ENCODE measurements at regions not wholly inside any gene's neighbourhood (a gene's known extent, or its start where the extent isn't known, plus 50 kb on each side); places are given as distances from the start of the nearest gene placed in this dataset.

GRCh38 chr4:121277194-121278105 lies 103.4 kb downstream of the QRFPR start:
- H3K4me1 ChIP-seq (ENCODE audit: insufficient read depth, low read length) = peaks cover 12% of the 10 kb centered on the region
- DNase-seq (ENCODE audit: low read depth) = no peak

GRCh38 chr4:121273191-121273590 lies 107.6 kb downstream of the QRFPR start:
- no peaks in the 10 kb centered on the region for H4K20me1 ChIP-seq (ENCODE audit: insufficient read depth, low read length)
- no peaks in the 10 kb centered on the region for H3K4me1 ChIP-seq (ENCODE audit: insufficient read depth, low read length)
- FAIRE-seq = no peak
- H2AFZ ChIP-seq (ENCODE audit: low read depth, low read length) = no peak overlapping the region
- H3K4me3 Mint-ChIP-seq (ENCODE audit: unreplicated experiment) = no peak overlapping the region
- no peak for TF ChIP-seq EZH2 (IDR thresholded peaks at IDR 0.05; ENCODE audit: insufficient read depth, low read length)
- TF ChIP-seq CTCF (IDR thresholded peaks at IDR 0.05; ENCODE audit: insufficient read depth, low read depth, low read length) = no peak
- no peak for DNase-seq (ENCODE audit: low read depth)
- no peak overlapping the region for H3K27ac ChIP-seq (ENCODE audit: low read depth, low read length)
- H3K9ac ChIP-seq (ENCODE audit: low read length) = no peak overlapping the region
- no peaks in the 10 kb centered on the region for H3K36me3 Mint-ChIP-seq (ENCODE audit: low read depth, unreplicated experiment)
- H3K27me3 Mint-ChIP-seq (ENCODE audit: low read depth, unreplicated experiment) = no peaks in the 10 kb centered on the region
- no peak overlapping the region for H3K4me2 ChIP-seq (ENCODE audit: low read length)
- H3K9me3 ChIP-seq (ENCODE audit: insufficient read depth, low read depth, low read length) = no peaks in the 10 kb centered on the region
- H3K79me2 ChIP-seq (ENCODE audit: insufficient read depth, low read length) = no peaks in the 10 kb centered on the region
- no peaks in the 10 kb centered on the region for H3K36me3 ChIP-seq (ENCODE audit: insufficient read depth, low read length)
- no peak overlapping the region for H3K4me3 ChIP-seq (ENCODE audit: insufficient read depth, low read depth, low read length)
- H3K9me3 Mint-ChIP-seq (ENCODE audit: unreplicated experiment) = no peaks in the 10 kb centered on the region
- H3K4me1 Mint-ChIP-seq (ENCODE audit: low read depth, unreplicated experiment) = peaks cover 13% of the 10 kb centered on the region
- H3K27ac Mint-ChIP-seq (ENCODE audit: unreplicated experiment) = no peak overlapping the region
- H3K27me3 ChIP-seq (ENCODE audit: insufficient read depth, low read length) = no peaks in the 10 kb centered on the region

More at GRCh38 chr4:121277194-121278105, 103.4 kb downstream of the QRFPR start:
- no peaks in the 10 kb centered on the region for H3K79me2 ChIP-seq (ENCODE audit: insufficient read depth, low read length)
- H2AFZ ChIP-seq (ENCODE audit: low read depth, low read length) = no peak overlapping the region
- no peak for FAIRE-seq
- Mint-ChIP-seq H3K4me1 (ENCODE audit: low read depth, unreplicated experiment) (peaks cover 11% of the 10 kb centered on the region), H3K9me3 (ENCODE audit: unreplicated experiment) (no peaks in the 10 kb centered on the region), H3K27ac (ENCODE audit: unreplicated experiment) (no peak overlapping the region), H3K27me3 (ENCODE audit: low read depth, unreplicated experiment) (no peaks in the 10 kb centered on the region), H3K36me3 (ENCODE audit: low read depth, unreplicated experiment) (no peaks in the 10 kb centered on the region), H3K4me3 (ENCODE audit: unreplicated experiment) (no peak overlapping the region)
- TF ChIP-seq EZH2 (IDR thresholded peaks at IDR 0.05; ENCODE audit: insufficient read depth, low read length) (no peak), CTCF (IDR thresholded peaks at IDR 0.05; ENCODE audit: insufficient read depth, low read depth, low read length) (no peak)
- no peaks in the 10 kb centered on the region for H3K9me3 ChIP-seq (ENCODE audit: insufficient read depth, low read depth, low read length)
- H3K36me3 ChIP-seq (ENCODE audit: insufficient read depth, low read length) = no peaks in the 10 kb centered on the region
- H3K27ac ChIP-seq (ENCODE audit: low read depth, low read length) = no peak overlapping the region
- no peaks in the 10 kb centered on the region for H3K27me3 ChIP-seq (ENCODE audit: insufficient read depth, low read length)
- H3K4me2 ChIP-seq (ENCODE audit: low read length) = no peak overlapping the region
- H3K9ac ChIP-seq (ENCODE audit: low read length) = no peak overlapping the region
- no peaks in the 10 kb centered on the region for H4K20me1 ChIP-seq (ENCODE audit: insufficient read depth, low read length)
- no peak overlapping the region for H3K4me3 ChIP-seq (ENCODE audit: insufficient read depth, low read depth, low read length)

- H3K27me3 ChIP-seq (ENCODE audit: insufficient read depth, low read length) = no peaks in the 10 kb centered on the region
- no peak overlapping the region for H3K4me3 ChIP-seq (ENCODE audit: insufficient read depth, low read depth, low read length)
- Mint-ChIP-seq H3K4me3 (ENCODE audit: unreplicated experiment) (no peak overlapping the region), H3K4me1 (ENCODE audit: low read depth, unreplicated experiment) (peaks cover 13% of the 10 kb centered on the region), H3K27ac (ENCODE audit: unreplicated experiment) (no peak overlapping the region), H3K27me3 (ENCODE audit: low read depth, unreplicated experiment) (no peaks in the 10 kb centered on the region), H3K36me3 (ENCODE audit: low read depth, unreplicated experiment) (no peaks in the 10 kb centered on the region), H3K9me3 (ENCODE audit: unreplicated experiment) (no peaks in the 10 kb centered on the region)
- no peak for FAIRE-seq
- H3K9ac ChIP-seq (ENCODE audit: low read length) = no peak overlapping the region
- H3K4me2 ChIP-seq (ENCODE audit: low read length) = no peak overlapping the region
- no peaks in the 10 kb centered on the region for H3K4me1 ChIP-seq (ENCODE audit: insufficient read depth, low read length)
- H4K20me1 ChIP-seq (ENCODE audit: insufficient read depth, low read length) = no peaks in the 10 kb centered on the region
- no peak overlapping the region for H2AFZ ChIP-seq (ENCODE audit: low read depth, low read length)
- no peaks in the 10 kb centered on the region for H3K36me3 ChIP-seq (ENCODE audit: insufficient read depth, low read length)
- DNase-seq (ENCODE audit: low read depth) = peak; percentile 81
- no peak for TF ChIP-seq EZH2 (IDR thresholded peaks at IDR 0.05; ENCODE audit: insufficient read depth, low read length)
- no peak for TF ChIP-seq CTCF (IDR thresholded peaks at IDR 0.05; ENCODE audit: insufficient read depth, low read depth, low read length)
- no peaks in the 10 kb centered on the region for H3K79me2 ChIP-seq (ENCODE audit: insufficient read depth, low read length)
- H3K9me3 ChIP-seq (ENCODE audit: insufficient read depth, low read depth, low read length) = no peaks in the 10 kb centered on the region
- H3K27ac ChIP-seq (ENCODE audit: low read depth, low read length) = no peak overlapping the region
Measured at GRCh38 chr4:121272526-121272925, 108.3 kb downstream of the QRFPR start.
